Mesothelial cell of epicardium (in vitro differentiated cells): ENCODE measurements at regions not wholly inside any gene's neighbourhood (a gene's known extent, or its start where the extent isn't known, plus 50 kb on each side); places are given as distances from the start of the nearest gene placed in this dataset.

Experiments
- DNase-seq, 2 experiments: peaks; one replicate each; pipeline ENCODE4 v3.0.0; 2021; ENCODE audit warnings: low spot score in 2 of 2; ENCODE audit not compliant: unreplicated experiment in 2 of 2
- H3K27ac Mint-ChIP-seq: 2 replicates; pipeline ENCODE4 v1.8.0; 2021; ENCODE audit warnings: mixed read lengths
- H3K27me3 Mint-ChIP-seq: 2 replicates; pipeline ENCODE4 v1.8.0; 2021; ENCODE audit warnings: low read depth, mixed read lengths
- H3K36me3 Mint-ChIP-seq: 2 replicates; pipeline ENCODE4 v1.8.0; 2021; ENCODE audit warnings: mixed read lengths
- H3K4me1 Mint-ChIP-seq: 2 replicates; pipeline ENCODE4 v1.8.0; 2021; ENCODE audit warnings: mixed read lengths
- H3K4me3 Mint-ChIP-seq: 2 replicates; pipeline ENCODE4 v1.8.0; 2021; ENCODE audit warnings: mild to moderate bottlenecking, moderate library complexity, mixed read lengths
- H3K9me3 Mint-ChIP-seq: 2 replicates; pipeline ENCODE4 v1.8.0; 2021; ENCODE audit warnings: mixed read lengths
- CTCF ChIP-seq: fragments of 200-600 bp; sonication (generic); IDR thresholded peaks from one replicate; pipeline ENCODE4 v1.5.0; 2021; ENCODE audit warnings: antibody characterized with exemption; ENCODE audit not compliant: unreplicated experiment

GRCh38 chr2:183438541-183438940, 314.3 kb downstream of the NUP35 start:
- no peak for DNase-seq
- Mint-ChIP-seq H3K4me3 (no peak overlapping the region), H3K9me3 (no peaks in the 10 kb centered on the region), H3K27me3 (no peaks in the 10 kb centered on the region), H3K27ac (no peak overlapping the region), H3K4me1 (peaks cover 25% of the 10 kb centered on the region), H3K36me3 (no peaks in the 10 kb centered on the region)
- TF ChIP-seq CTCF, result no peak

GRCh38 chr2:183455056-183455455, 330.8 kb downstream of the NUP35 start:
- TF ChIP-seq CTCF, result no peak
- Mint-ChIP-seq H3K36me3 (no peaks in the 10 kb centered on the region), H3K4me3 (no peak overlapping the region), H3K4me1 (peaks cover 7% of the 10 kb centered on the region), H3K27me3 (no peaks in the 10 kb centered on the region), H3K27ac (no peak overlapping the region), H3K9me3 (peaks cover 13% of the 10 kb centered on the region)
- no peak for DNase-seq

GRCh38 chr2:183456177-183456576, 331.9 kb downstream of the NUP35 start:
- DNase-seq, result no peak
- no peaks in the 10 kb centered on the region for H3K27me3 Mint-ChIP-seq
- peaks cover 7% of the 10 kb centered on the region for H3K4me1 Mint-ChIP-seq
- no peaks in the 10 kb centered on the region for H3K36me3 Mint-ChIP-seq
- no peak overlapping the region for H3K4me3 Mint-ChIP-seq
- no peak overlapping the region for H3K27ac Mint-ChIP-seq
- peaks cover 8% of the 10 kb centered on the region for H3K9me3 Mint-ChIP-seq
- no peak for TF ChIP-seq CTCF

- Mint-ChIP-seq H3K36me3 (no peaks in the 10 kb centered on the region), H3K4me3 (no peak overlapping the region), H3K9me3 (peaks cover 6% of the 10 kb centered on the region), H3K27ac (no peak overlapping the region), H3K4me1 (peaks cover 7% of the 10 kb centered on the region), H3K27me3 (no peaks in the 10 kb centered on the region)
- TF ChIP-seq CTCF, result no peak
- no peak for DNase-seq
These were observed 334.2 kb downstream of the NUP35 start for GRCh38 chr2:183458460-183458859.

- no peak for DNase-seq
- Mint-ChIP-seq H3K27me3 (no peaks in the 10 kb centered on the region), H3K27ac (no peak overlapping the region), H3K4me3 (no peak overlapping the region), H3K9me3 (peaks cover 6% of the 10 kb centered on the region), H3K4me1 (peaks cover 7% of the 10 kb centered on the region), H3K36me3 (no peaks in the 10 kb centered on the region)
- TF ChIP-seq CTCF, result no peak
These were observed 335.2 kb downstream of the NUP35 start for GRCh38 chr2:183459466-183459865.

GRCh38 chr2:183463821-183464220, 339.6 kb downstream of the NUP35 start:
- no peak for TF ChIP-seq CTCF
- H3K27me3 Mint-ChIP-seq, result no peaks in the 10 kb centered on the region
- H3K4me3 Mint-ChIP-seq, result no peak overlapping the region
- peaks cover 22% of the 10 kb centered on the region for H3K4me1 Mint-ChIP-seq
- H3K9me3 Mint-ChIP-seq, result peaks cover 9% of the 10 kb centered on the region
- H3K27ac Mint-ChIP-seq, result no peak overlapping the region
- no peak for DNase-seq
- H3K36me3 Mint-ChIP-seq, result peaks cover 2% of the 10 kb centered on the region
